Chondrocyte (in vitro differentiated cells): ENCODE measurements at regions not wholly inside any gene's neighbourhood (a gene's known extent, or its start where the extent isn't known, plus 50 kb on each side); places are given as distances from the start of the nearest gene placed in this dataset.

Experiments used
- DNase-seq: peaks from one replicate; pipeline ENCODE4 v3.0.0; 2021; ENCODE audit warnings: mixed read lengths, low spot score
- H3K27ac Mint-ChIP-seq: one replicate; pipeline ENCODE4 v1.8.0; 2021; ENCODE audit warnings: mild to moderate bottlenecking, moderate library complexity, mixed read lengths; ENCODE audit not compliant: unreplicated experiment
- H3K27me3 Mint-ChIP-seq: 2 replicates; pipeline ENCODE4 v1.8.0; 2021; ENCODE audit warnings: low read depth, mixed read lengths
- H3K36me3 Mint-ChIP-seq: 2 replicates; pipeline ENCODE4 v1.8.0; 2021; ENCODE audit warnings: low read depth, mixed read lengths
- H3K4me1 Mint-ChIP-seq: 2 replicates; pipeline ENCODE4 v1.8.0; 2021; ENCODE audit warnings: low read depth, mild to moderate bottlenecking, mixed read lengths
- H3K4me3 Mint-ChIP-seq: one replicate; pipeline ENCODE4 v1.8.0; 2021; ENCODE audit warnings: mild to moderate bottlenecking, moderate library complexity, mixed read lengths; ENCODE audit not compliant: unreplicated experiment
- H3K9me3 Mint-ChIP-seq: 2 replicates; pipeline ENCODE4 v1.8.0; 2021; ENCODE audit warnings: low read depth, mixed read lengths
- TF ChIP-seq, protein P1 (sequence below): fragments of 200-600 bp; sonication (generic); IDR thresholded peaks from 2 replicates; pipeline ENCODE4 v1.5.0; 2021; ENCODE audit warnings: antibody characterized with exemption, mild to moderate bottlenecking, moderate library complexity

DNA sequence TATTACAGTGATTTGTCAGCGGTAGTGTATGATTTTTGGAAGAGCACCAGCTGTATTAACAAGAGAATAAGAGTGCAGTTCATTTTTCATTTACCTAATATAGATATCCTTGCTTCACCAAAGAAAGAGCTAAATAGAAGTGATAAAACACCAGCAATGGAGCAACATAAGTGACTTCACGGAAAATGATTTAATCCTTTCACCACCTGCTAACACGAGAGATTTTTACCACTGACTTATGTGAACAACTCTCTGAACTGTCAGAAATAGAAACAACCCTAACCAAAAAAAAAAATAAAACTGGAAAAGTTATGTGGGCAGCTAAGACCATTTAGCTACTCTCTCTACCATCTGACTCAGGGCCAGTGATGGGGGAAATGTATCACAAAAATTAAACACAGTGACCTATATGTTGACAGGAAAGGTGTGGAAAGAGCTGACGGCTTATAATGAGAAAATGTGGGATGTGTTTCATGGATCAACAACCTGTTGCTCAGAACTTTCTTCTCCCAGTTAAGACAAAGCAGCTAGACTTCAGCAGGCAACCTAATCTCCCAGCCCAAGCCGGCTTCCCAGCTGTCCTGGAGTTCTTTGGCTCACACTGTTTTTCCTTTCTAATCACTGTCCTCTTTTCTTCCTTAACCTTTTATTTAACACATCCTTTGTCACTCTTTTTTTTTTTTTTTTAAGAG lies 272.7 kb downstream of the SS18 start:
- Mint-ChIP-seq H3K27me3 (no peaks in the 10 kb centered on the region), H3K36me3 (no peaks in the 10 kb centered on the region), H3K4me1 (no peaks in the 10 kb centered on the region), H3K4me3 (no peak overlapping the region), H3K27ac (no peak overlapping the region), H3K9me3 (no peaks in the 10 kb centered on the region)
- no peak for DNase-seq
- TF ChIP-seq, protein P1, sequence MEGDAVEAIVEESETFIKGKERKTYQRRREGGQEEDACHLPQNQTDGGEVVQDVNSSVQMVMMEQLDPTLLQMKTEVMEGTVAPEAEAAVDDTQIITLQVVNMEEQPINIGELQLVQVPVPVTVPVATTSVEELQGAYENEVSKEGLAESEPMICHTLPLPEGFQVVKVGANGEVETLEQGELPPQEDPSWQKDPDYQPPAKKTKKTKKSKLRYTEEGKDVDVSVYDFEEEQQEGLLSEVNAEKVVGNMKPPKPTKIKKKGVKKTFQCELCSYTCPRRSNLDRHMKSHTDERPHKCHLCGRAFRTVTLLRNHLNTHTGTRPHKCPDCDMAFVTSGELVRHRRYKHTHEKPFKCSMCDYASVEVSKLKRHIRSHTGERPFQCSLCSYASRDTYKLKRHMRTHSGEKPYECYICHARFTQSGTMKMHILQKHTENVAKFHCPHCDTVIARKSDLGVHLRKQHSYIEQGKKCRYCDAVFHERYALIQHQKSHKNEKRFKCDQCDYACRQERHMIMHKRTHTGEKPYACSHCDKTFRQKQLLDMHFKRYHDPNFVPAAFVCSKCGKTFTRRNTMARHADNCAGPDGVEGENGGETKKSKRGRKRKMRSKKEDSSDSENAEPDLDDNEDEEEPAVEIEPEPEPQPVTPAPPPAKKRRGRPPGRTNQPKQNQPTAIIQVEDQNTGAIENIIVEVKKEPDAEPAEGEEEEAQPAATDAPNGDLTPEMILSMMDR, result no peak

DNA sequence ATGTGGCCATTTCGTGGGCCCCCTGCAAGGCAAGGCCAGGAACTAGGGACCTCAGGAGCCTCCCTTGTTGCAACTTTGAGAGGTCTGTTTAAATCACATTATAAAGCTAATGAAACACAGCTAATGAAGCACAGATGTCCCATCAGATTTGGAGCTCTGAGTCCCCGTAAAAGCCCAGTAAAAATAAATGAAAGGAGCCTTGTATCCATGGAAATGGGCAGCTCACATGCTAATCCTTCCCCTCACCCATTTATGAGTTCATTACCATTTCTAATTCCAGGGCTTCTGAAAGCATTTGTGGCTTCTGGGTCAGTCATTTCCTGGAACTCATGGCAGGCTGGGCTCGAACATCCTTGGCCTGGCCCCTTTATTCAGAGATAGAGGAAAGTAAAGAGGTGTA lies 274.8 kb downstream of the SS18 start:
- H3K27ac Mint-ChIP-seq, result no peak overlapping the region
- H3K4me1 Mint-ChIP-seq, result no peaks in the 10 kb centered on the region
- TF ChIP-seq, protein P1, result no peak
- no peak overlapping the region for H3K4me3 Mint-ChIP-seq
- DNase-seq, result no peak
- H3K9me3 Mint-ChIP-seq, result no peaks in the 10 kb centered on the region
- H3K27me3 Mint-ChIP-seq, result no peaks in the 10 kb centered on the region
- no peaks in the 10 kb centered on the region for H3K36me3 Mint-ChIP-seq

DNA sequence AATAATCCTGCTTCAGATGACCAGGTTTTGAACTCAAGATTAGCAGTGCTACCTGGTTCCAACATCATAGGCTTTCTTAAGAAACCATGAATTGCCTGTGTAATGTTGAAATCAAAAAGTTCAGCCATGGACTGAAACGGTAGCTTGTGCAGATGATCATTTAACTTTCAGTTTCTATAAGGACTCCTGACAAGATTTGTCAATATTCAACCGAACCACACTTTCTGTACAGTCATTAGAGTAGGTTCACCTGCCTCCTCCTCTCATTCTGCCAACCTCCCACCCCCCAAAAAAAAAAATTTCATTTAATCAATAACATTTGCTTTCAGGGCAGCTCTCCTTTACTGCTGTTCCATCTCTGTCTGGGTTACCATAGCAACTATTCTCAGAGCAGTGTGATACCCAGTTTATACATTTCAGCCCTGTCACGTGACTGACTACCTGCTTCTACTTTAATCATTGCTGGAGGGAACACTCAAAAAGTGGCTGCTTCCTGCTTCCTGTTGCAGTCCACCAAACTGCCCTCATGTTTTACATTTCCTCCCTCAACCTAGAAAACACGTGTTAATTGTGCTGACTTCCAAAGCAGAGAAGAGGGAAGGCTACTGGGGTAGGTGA lies 275.5 kb downstream of the SS18 start:
- no peak for DNase-seq
- Mint-ChIP-seq H3K36me3 (no peaks in the 10 kb centered on the region), H3K4me1 (no peaks in the 10 kb centered on the region), H3K4me3 (no peak overlapping the region), H3K27ac (no peak overlapping the region), H3K9me3 (no peaks in the 10 kb centered on the region), H3K27me3 (no peaks in the 10 kb centered on the region)
- TF ChIP-seq, protein P1, result no peak

DNA sequence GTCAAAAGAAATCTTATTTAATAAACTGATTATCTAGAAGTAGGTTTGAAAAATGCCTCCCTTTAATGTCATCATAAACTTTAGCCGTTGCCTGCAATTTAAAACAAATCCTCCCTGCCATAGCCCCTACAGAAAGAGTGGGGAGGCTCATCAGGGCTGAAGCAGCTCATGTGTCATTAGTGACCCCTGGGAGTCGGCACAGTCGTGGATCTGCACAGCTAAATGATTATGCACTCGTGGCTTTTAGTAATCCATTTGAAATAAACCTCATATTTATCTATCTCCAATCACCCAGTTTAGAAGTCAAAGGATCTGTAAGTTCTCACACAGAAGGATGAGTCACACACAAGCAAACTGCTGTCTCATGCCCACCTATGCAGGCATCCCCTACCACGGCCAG lies 277.3 kb downstream of the SS18 start:
- TF ChIP-seq, protein P1, result no peak
- H3K27ac Mint-ChIP-seq, result no peak overlapping the region
- no peaks in the 10 kb centered on the region for H3K36me3 Mint-ChIP-seq
- H3K4me3 Mint-ChIP-seq, result no peak overlapping the region
- H3K4me1 Mint-ChIP-seq, result no peaks in the 10 kb centered on the region
- no peaks in the 10 kb centered on the region for H3K9me3 Mint-ChIP-seq
- no peaks in the 10 kb centered on the region for H3K27me3 Mint-ChIP-seq
- no peak for DNase-seq

DNA sequence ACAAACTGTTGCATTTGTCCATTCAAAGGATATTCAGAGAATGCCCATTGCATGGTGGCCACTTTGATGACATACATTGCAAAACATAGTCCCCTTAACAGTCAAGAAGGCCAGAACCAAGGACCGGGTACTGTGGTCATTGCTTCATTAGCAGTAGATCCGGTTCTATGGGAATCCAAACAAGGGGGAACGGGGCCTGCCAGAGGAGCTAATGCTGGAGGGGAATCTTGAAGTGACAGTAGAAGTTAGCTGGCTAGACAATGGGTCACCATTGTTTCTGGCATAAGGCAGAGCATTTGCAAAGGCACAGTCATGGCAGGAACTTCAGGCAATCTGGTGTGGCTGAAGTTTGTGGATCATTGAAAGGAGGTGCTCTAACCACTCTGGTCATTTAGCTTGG lies 279.7 kb downstream of the SS18 start:
- no peaks in the 10 kb centered on the region for H3K27me3 Mint-ChIP-seq
- DNase-seq, result no peak

More for the DNA sequence above, 279.7 kb downstream of the SS18 start:
- TF ChIP-seq, protein P1, result no peak
- Mint-ChIP-seq H3K4me3 (no peak overlapping the region), H3K4me1 (no peaks in the 10 kb centered on the region), H3K9me3 (no peaks in the 10 kb centered on the region), H3K27ac (no peak overlapping the region), H3K36me3 (no peaks in the 10 kb centered on the region)
